ENCODE measurements at regions not wholly inside any gene's neighbourhood (a gene's known extent, or its start where the extent isn't known, plus 50 kb on each side); places are given as distances from the start of the nearest gene placed in this dataset.

DNA sequence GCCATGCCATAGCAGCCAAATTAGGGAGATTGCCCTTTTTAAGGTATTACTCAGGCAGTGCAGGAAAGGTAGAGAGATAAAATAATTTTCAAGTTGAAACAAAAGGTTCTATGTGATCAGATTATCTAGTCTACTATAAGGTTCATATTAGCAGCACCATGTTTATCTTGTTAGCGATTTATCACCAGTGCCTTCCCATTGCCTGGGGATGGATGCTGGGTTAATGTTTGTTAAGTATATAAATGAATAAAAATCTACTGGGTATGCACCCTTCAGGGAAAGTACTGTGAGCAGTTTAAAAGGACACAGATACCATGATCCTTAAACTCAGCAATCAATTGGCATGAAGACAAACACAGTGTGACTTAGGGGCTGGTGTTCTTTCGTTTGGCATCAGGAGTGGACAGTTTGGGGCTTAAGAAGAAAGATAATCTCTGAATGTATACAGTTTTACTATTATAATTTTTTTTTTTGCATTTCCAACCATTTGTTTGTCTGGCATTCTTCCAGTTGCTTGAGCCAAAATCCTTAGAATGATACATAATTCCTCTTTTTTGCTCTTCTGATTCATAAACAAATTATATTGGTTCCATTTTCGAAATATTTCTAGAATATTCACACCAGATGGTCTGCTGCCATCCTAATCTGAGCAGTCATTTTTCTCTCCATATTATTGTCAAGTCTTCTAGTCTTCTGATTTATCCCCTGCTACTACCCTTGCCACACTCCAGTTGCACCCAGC is 512.8 kb upstream of the SLC8A1 start:
- FAIRE-seq (no peak), DNase-seq (ENCODE audit: insufficient read length, low spot score) (no peak)
- no peak for TF ChIP-seq PAX5 (IDR thresholded peaks at IDR 0.05; ENCODE audit: insufficient read depth, low read length, severe bottlenecking)
- no peak for TF ChIP-seq TAF1 (IDR thresholded peaks at IDR 0.05; ENCODE audit: low read depth, low read length)
- no peak for TF ChIP-seq SPI1 (IDR thresholded peaks at IDR 0.05; ENCODE audit: low read depth, low read length)
- no peak for TF ChIP-seq POLR2AphosphoS5 (IDR thresholded peaks at IDR 0.05; ENCODE audit: low read depth, low read length)
- TF ChIP-seq POU2F2 (IDR thresholded peaks at IDR 0.05; ENCODE audit: low read depth, low read length): no peak
- no peak for TF ChIP-seq POLR2A (IDR thresholded peaks at IDR 0.05; ENCODE audit: low read depth, low read length)

DNA sequence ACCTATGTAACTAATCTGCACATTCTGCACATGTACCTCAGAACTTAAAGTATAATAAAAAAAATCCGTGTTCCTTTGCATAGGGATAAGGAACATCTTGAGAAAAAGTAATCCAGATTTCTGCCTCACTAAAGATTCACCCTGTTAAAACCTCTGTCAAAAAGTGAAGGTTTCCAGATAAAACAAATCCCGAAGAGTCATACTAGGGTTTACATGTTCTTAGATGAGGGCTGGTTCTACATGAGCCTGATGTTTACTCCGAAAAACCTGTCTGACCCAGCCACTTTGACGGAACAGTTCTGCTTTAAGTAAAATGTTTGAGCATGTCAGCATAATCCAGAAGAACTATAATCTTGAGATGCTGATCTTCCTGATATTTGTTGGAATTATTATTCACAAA is 515.6 kb upstream of the SLC8A1 start:
- TF ChIP-seq POU2F2 (IDR thresholded peaks at IDR 0.05; ENCODE audit: low read depth, low read length): no peak
- DNase-seq (ENCODE audit: insufficient read length, low spot score) (no peak), FAIRE-seq (no peak)

DNA sequence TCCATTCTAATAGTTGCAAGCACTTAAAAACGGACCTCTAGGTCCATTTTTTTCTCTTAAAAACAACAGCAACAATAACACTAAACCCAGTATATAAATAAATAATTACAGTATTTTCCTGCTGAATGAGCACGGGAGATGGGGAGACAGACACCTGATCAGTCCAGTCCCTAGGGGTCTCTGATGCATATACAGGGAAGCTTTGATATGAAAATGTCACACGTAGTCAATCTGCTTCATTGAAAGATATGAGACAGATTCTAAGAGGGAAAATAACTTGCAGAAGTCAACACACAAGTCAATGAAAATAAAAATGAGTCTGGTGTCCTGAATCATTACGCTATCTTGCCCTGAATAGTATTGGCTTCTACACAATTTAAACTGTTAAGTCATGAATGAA is 523.3 kb upstream of the SLC8A1 start:
- TF ChIP-seq TAF1 (IDR thresholded peaks at IDR 0.05; ENCODE audit: low read depth, low read length) (no peak), POLR2A (IDR thresholded peaks at IDR 0.05; ENCODE audit: low read depth, low read length) (no peak), PAX5 (IDR thresholded peaks at IDR 0.05; ENCODE audit: insufficient read depth, low read length, severe bottlenecking) (no peak)
- FAIRE-seq (no peak), DNase-seq (ENCODE audit: insufficient read length, low spot score) (no peak)

DNA sequence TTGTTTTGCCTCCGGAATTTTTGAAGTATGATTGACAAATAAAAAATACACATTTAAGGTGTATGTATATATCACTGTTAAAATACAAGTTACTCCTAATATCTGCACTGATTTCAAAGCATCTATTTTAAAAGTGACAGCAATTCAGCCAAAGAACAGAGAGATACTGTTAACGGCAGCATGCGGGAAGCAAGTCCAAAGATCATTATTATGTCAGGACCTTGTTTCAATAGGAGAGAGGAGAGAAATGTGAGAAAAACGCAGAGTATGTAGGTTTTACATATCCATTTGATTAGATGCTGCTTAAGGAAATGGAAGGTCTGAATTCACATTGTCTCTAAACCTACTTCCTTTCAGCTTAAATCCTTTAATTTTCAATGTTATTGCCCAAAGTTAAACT is 545.5 kb upstream of the SLC8A1 start:
- no peak for FAIRE-seq
- no peak for DNase-seq (ENCODE audit: insufficient read length, low spot score)
- TF ChIP-seq PAX5 (IDR thresholded peaks at IDR 0.05; ENCODE audit: insufficient read depth, low read length, severe bottlenecking): no peak
- no peak for TF ChIP-seq SPI1 (IDR thresholded peaks at IDR 0.05; ENCODE audit: low read depth, low read length)
- TF ChIP-seq POU2F2 (IDR thresholded peaks at IDR 0.05; ENCODE audit: low read depth, low read length): no peak
- no peak for TF ChIP-seq POLR2AphosphoS5 (IDR thresholded peaks at IDR 0.05; ENCODE audit: low read depth, low read length)
- TF ChIP-seq TAF1 (IDR thresholded peaks at IDR 0.05; ENCODE audit: low read depth, low read length): no peak
- no peak for TF ChIP-seq POLR2A (IDR thresholded peaks at IDR 0.05; ENCODE audit: low read depth, low read length)

DNA sequence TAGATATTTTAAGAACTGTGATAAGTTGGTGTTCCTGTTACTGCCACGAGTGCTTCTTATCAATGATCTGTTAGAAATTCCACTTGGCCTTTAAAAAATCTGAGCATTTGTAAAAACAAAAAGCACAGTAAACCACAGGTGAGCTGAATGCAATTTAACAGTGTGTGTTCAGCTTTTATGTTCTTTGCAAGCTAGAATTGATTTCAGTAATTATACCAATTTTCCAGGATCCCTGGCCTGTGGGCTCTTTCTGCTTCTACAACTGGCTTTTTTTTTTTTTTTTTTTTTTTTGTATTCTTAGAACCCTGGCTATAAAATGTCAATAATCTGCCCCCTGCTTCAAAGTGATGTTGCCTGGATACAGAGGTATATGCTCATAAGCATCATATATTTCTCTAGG is 548.5 kb upstream of the SLC8A1 start:
- FAIRE-seq: no peak
- DNase-seq (ENCODE audit: insufficient read length, low spot score): no peak
- TF ChIP-seq POU2F2 (IDR thresholded peaks at IDR 0.05; ENCODE audit: low read depth, low read length) (no peak), POLR2AphosphoS5 (IDR thresholded peaks at IDR 0.05; ENCODE audit: low read depth, low read length) (no peak), TAF1 (IDR thresholded peaks at IDR 0.05; ENCODE audit: low read depth, low read length) (no peak), SPI1 (IDR thresholded peaks at IDR 0.05; ENCODE audit: low read depth, low read length) (no peak), PAX5 (IDR thresholded peaks at IDR 0.05; ENCODE audit: insufficient read depth, low read length, severe bottlenecking) (no peak), POLR2A (IDR thresholded peaks at IDR 0.05; ENCODE audit: low read depth, low read length) (no peak)

DNA sequence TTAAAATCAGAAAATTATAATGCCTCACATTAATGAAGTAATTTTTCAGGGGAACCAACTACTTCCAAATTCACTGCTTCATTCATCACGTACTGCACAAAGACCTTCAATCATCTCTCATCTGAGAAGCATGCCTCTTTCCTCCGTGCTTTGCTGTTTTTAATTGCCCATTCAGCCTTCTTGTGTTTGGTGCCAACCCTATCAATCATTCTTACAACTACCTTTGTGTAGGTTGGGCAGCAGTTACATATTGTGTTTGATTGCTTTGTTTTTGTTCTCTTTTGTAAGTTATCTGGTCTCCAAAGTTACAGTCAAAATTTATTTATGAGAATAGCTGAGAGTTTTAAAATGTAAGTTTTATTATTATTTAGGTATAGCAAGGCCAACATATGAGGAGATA is 549.0 kb upstream of the SLC8A1 start:
- FAIRE-seq (no peak), DNase-seq (ENCODE audit: insufficient read length, low spot score) (no peak)
- TF ChIP-seq POLR2AphosphoS5 (IDR thresholded peaks at IDR 0.05; ENCODE audit: low read depth, low read length): no peak
- TF ChIP-seq TAF1 (IDR thresholded peaks at IDR 0.05; ENCODE audit: low read depth, low read length): no peak

DNA sequence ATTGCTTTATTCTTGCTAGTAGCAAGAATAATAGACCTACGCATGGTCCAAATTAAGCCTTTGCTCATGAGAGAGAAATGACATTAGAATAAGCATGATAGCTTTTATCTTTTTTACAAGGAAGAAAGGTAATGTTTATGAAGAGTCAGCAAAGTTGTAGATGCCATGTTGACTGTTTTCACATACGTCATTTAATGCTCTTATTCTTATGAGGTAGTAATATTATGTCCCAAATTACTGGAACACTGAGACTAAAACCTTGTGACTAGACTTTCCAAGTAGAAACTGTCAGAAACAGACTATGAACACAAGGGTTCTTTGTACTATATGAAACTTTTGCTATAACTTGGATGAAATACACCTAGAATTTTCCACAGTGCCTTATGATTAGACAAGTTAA is 552.8 kb upstream of the SLC8A1 start:
- FAIRE-seq: no peak
- DNase-seq (ENCODE audit: insufficient read length, low spot score): no peak
- no peak for TF ChIP-seq PAX5 (IDR thresholded peaks at IDR 0.05; ENCODE audit: insufficient read depth, low read length, severe bottlenecking)
- TF ChIP-seq POLR2A (IDR thresholded peaks at IDR 0.05; ENCODE audit: low read depth, low read length): no peak
- TF ChIP-seq POLR2AphosphoS5 (IDR thresholded peaks at IDR 0.05; ENCODE audit: low read depth, low read length): no peak
- TF ChIP-seq SPI1 (IDR thresholded peaks at IDR 0.05; ENCODE audit: low read depth, low read length): no peak
- TF ChIP-seq POU2F2 (IDR thresholded peaks at IDR 0.05; ENCODE audit: low read depth, low read length): no peak
- no peak for TF ChIP-seq TAF1 (IDR thresholded peaks at IDR 0.05; ENCODE audit: low read depth, low read length)

DNA sequence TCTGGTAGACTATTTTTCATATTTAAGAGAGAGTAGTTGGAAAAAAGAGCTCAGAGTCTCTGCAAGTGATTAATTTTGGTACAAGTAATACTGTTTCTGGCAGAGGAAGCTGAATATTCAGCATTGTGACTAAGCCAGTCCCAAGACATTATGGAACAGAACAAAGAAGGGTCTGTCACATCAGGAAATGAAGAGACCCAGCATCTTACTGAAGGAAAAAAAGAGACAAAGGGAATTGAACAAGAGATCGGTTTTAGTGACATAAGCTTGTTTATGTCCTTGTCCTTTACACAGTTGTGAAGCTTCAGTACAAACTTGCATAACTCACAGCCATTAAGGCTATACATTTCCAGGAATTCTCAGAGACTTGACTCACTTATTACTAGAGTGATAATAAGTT is 568.5 kb upstream of the SLC8A1 start:
- DNase-seq (ENCODE audit: insufficient read length, low spot score) (no peak), FAIRE-seq (no peak)
- TF ChIP-seq PAX5 (IDR thresholded peaks at IDR 0.05; ENCODE audit: insufficient read depth, low read length, severe bottlenecking) (no peak), SPI1 (IDR thresholded peaks at IDR 0.05; ENCODE audit: low read depth, low read length) (no peak), POU2F2 (IDR thresholded peaks at IDR 0.05; ENCODE audit: low read depth, low read length) (no peak), POLR2AphosphoS5 (IDR thresholded peaks at IDR 0.05; ENCODE audit: low read depth, low read length) (no peak), POLR2A (IDR thresholded peaks at IDR 0.05; ENCODE audit: low read depth, low read length) (no peak), TAF1 (IDR thresholded peaks at IDR 0.05; ENCODE audit: low read depth, low read length) (no peak)

DNA sequence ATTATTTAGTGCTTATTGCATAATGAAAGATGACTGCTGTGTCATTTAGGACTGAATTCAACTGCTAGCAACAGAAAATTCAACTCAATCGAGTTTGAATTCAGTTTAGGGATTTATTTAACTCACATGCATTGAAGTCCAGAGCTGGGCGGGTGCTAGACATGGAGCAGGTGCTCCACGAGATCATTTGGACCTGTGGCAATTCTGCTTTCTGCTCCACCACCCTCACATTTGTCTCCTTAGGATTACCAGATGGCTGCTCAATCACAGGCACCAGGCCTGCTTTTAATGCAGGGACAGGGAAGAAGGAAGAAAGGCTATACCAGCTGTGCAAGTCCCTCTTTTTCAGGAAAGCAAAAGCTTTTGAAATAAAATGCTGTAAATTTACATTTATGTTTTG is 572.9 kb upstream of the SLC8A1 start:
- DNase-seq (ENCODE audit: insufficient read length, low spot score): no peak
- TF ChIP-seq PAX5 (IDR thresholded peaks at IDR 0.05; ENCODE audit: insufficient read depth, low read length, severe bottlenecking) (no peak), POLR2A (IDR thresholded peaks at IDR 0.05; ENCODE audit: low read depth, low read length) (no peak), POU2F2 (IDR thresholded peaks at IDR 0.05; ENCODE audit: low read depth, low read length) (no peak), TAF1 (IDR thresholded peaks at IDR 0.05; ENCODE audit: low read depth, low read length) (no peak), SPI1 (IDR thresholded peaks at IDR 0.05; ENCODE audit: low read depth, low read length) (no peak), POLR2AphosphoS5 (IDR thresholded peaks at IDR 0.05; ENCODE audit: low read depth, low read length) (no peak)
- FAIRE-seq: no peak

DNA sequence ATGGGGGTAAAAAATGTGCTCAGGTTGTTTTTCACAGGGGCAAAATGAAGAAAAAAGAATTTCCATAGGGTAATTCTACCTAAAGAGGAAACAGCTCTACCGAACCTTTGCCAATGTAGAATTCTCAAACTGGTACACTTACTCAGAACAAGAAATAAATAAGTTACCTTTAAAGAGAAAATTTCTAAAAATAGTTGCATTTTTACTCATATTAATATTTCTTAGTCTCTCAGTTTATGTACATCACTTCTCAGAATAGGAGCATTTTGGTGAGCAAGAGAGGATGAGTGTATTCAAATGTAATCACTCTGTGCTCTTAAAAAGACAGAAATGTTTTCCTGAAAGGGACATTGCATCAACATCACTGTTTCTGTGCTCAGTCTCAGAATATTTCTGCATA is 574.7 kb upstream of the SLC8A1 start:
- DNase-seq (ENCODE audit: insufficient read length, low spot score) (no peak), FAIRE-seq (no peak)
- TF ChIP-seq SPI1 (IDR thresholded peaks at IDR 0.05; ENCODE audit: low read depth, low read length) (no peak), TAF1 (IDR thresholded peaks at IDR 0.05; ENCODE audit: low read depth, low read length) (no peak), PAX5 (IDR thresholded peaks at IDR 0.05; ENCODE audit: insufficient read depth, low read length, severe bottlenecking) (no peak), POU2F2 (IDR thresholded peaks at IDR 0.05; ENCODE audit: low read depth, low read length) (no peak), POLR2A (IDR thresholded peaks at IDR 0.05; ENCODE audit: low read depth, low read length) (no peak), POLR2AphosphoS5 (IDR thresholded peaks at IDR 0.05; ENCODE audit: low read depth, low read length) (no peak)
